ENCODE measurements at regions not wholly inside any gene's neighbourhood (a gene's known extent, or its start where the extent isn't known, plus 50 kb on each side); places are given as distances from the start of the nearest gene placed in this dataset.
"Not testable (repeated sequence)": the region's sequence is repeated elsewhere in the genome, so short reads cannot be mapped to it uniquely, and the experiment has no call there.

DNA sequence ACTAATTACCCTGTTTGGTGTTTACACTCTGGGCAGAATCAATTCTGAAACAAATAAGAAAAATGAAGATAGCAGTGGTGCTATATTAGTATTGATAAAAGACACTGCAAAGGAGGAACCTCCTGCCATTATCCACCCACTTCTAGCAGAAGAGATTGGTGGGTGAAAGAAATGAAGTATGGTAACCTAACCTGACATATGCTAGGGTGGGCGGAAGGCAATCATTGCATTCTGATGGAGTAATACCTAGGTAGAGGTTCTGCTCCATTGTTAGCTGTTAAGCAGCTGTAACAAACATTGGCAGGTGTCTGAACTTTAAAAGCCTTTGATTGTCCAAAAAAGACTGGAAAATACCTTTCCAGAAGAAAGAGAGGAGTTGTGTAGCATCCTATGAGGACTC lies 95.9 kb downstream of the OTUD1 start:
- H3K27me3 Mint-ChIP-seq (ENCODE audit: insufficient read depth): peaks cover 5% of the 10 kb centered on the region; the same call in 1 of the 2 replicates
- H3K9me3 Mint-ChIP-seq: no peaks in the 10 kb centered on the region
- no peaks in the 10 kb centered on the region for H3K4me1 Mint-ChIP-seq (ENCODE audit: low read depth)
- no peaks in the 10 kb centered on the region for H3K36me3 Mint-ChIP-seq (ENCODE audit: low read depth)
- no peak overlapping the region for H3K27ac Mint-ChIP-seq
- TF ChIP-seq, protein P1, sequence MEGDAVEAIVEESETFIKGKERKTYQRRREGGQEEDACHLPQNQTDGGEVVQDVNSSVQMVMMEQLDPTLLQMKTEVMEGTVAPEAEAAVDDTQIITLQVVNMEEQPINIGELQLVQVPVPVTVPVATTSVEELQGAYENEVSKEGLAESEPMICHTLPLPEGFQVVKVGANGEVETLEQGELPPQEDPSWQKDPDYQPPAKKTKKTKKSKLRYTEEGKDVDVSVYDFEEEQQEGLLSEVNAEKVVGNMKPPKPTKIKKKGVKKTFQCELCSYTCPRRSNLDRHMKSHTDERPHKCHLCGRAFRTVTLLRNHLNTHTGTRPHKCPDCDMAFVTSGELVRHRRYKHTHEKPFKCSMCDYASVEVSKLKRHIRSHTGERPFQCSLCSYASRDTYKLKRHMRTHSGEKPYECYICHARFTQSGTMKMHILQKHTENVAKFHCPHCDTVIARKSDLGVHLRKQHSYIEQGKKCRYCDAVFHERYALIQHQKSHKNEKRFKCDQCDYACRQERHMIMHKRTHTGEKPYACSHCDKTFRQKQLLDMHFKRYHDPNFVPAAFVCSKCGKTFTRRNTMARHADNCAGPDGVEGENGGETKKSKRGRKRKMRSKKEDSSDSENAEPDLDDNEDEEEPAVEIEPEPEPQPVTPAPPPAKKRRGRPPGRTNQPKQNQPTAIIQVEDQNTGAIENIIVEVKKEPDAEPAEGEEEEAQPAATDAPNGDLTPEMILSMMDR (IDR thresholded peaks at IDR 0.05): no peak
- no peak for DNase-seq
- H3K4me3 Mint-ChIP-seq: no peak overlapping the region

DNA sequence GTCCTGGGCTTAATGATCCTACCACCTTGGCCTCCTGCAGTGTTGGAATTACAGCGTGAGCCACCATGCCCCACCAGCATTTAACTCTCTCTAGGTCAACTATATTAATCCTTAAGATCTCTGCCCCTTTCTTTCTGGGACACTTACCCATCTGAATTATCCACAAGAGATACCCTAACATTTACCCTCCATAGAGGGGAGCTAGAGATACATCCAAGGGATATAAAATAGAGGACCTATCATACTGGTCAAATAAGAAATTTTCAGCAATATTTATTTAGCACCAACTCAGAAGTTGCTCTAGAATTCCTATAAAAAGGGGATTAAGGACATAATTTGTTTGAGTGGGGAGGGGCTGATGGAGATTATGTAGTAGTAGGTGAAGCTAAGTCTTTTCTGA lies 96.5 kb downstream of the OTUD1 start:
- no peaks in the 10 kb centered on the region for H3K36me3 Mint-ChIP-seq (ENCODE audit: low read depth)
- no peak overlapping the region for H3K4me3 Mint-ChIP-seq
- H3K9me3 Mint-ChIP-seq: no peaks in the 10 kb centered on the region
- no peaks in the 10 kb centered on the region for H3K4me1 Mint-ChIP-seq (ENCODE audit: low read depth)
- H3K27ac Mint-ChIP-seq: no peak overlapping the region
- DNase-seq: no peak
- H3K27me3 Mint-ChIP-seq (ENCODE audit: insufficient read depth): peaks cover 5% of the 10 kb centered on the region; the same call in 1 of the 2 replicates
- TF ChIP-seq, protein P1 (IDR thresholded peaks at IDR 0.05): no peak; the same call in 1 of the 2 replicates

DNA sequence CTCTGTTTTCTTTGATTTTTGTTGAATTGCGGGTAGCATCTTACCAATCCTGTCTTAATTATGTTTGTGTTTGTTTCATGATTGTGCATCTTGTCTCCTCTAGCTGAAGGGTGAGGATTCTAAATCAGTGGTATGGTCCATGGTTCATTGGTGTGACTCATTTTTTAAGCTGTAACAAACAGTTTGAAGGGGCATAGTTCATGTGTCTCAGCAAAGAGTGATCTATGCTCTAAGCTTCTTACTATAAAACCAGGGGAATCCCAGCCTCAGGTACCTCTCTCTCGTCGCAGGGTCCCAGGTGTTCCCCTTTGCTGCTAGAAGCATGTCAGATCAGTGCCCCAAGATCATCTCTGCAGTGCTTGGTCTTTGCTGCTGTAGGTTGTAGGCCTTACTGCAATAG lies 100.1 kb downstream of the OTUD1 start:
- no peak for DNase-seq
- TF ChIP-seq, protein P1 (IDR thresholded peaks at IDR 0.05): no peak
- H3K27me3 Mint-ChIP-seq (ENCODE audit: insufficient read depth): peaks cover 3% of the 10 kb centered on the region; the same call in 1 of the 2 replicates
- H3K9me3 Mint-ChIP-seq: no peaks in the 10 kb centered on the region
- no peak overlapping the region for H3K4me3 Mint-ChIP-seq
- H3K27ac Mint-ChIP-seq: no peak overlapping the region
- no peaks in the 10 kb centered on the region for H3K36me3 Mint-ChIP-seq (ENCODE audit: low read depth)
- H3K4me1 Mint-ChIP-seq (ENCODE audit: low read depth): no peaks in the 10 kb centered on the region

DNA sequence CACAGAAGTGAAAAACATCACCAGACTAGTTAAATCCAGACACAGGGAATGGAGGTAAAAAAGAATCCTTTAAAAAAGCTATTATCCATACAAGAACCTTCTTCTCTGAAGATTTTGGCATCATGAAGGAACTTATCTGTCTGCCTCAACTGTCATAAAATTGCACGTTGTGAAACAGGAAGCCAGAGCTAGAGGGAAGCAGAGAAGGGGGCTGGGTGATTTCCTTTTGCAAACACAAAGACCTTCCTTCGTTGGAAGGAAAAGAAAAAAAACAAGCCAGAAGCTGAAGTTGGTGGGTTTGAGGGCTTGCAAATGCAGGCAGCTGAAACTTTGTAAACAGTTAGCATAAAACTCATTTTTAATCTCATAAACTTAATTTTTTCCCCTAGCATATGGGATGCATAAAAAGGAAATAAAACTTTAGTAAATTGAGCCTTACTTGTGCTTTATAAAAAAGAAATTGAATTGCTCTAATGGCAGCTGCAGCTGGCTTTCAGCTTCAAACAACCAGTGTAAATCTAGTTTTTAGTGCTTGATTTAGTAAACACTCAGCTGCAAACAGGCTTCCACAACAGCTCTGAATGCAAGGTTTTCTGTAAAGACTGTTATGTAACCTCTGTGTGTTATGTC lies 101.6 kb downstream of the OTUD1 start:
- H3K9me3 Mint-ChIP-seq: no peaks in the 10 kb centered on the region
- no peak overlapping the region for H3K27ac Mint-ChIP-seq
- TF ChIP-seq, protein P1 (IDR thresholded peaks at IDR 0.05): no peak
- H3K27me3 Mint-ChIP-seq (ENCODE audit: insufficient read depth): peaks cover 3% of the 10 kb centered on the region; the same call in 1 of the 2 replicates
- DNase-seq: no peak
- H3K4me3 Mint-ChIP-seq: no peak overlapping the region
- H3K4me1 Mint-ChIP-seq (ENCODE audit: low read depth): no peaks in the 10 kb centered on the region
- no peaks in the 10 kb centered on the region for H3K36me3 Mint-ChIP-seq (ENCODE audit: low read depth)

DNA sequence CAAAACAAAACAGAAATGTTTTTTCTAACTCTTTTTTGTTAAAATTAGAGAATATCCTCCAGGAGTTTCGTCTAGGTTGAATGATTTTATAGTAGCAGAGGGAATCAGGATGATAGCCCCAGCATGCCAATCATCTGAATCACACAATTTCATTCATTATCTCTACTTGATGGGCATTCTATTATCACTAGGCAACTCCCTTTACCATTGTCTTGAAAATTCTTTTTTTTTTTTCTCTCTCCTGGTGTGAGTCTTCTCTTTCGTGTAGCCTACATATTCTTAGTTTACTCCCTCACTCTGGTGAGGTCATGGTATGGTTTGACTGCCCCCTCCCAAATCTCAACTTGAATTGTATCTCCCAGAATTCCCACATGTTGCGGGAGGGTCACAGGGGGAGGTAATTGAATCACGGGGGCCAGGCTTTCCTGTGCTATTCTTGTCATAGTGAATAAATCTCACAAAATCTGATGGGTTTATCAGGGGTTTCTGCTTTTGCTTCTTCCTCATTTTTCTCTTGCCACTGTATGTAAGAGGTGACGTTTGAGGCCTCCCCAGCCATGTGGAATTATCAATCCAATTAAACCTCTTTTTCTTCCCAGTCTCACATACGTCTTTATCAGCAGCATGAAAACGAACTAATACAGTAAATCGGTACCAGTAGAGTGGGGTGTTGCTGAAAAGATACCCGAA lies 105.0 kb downstream of the OTUD1 start:
- Mint-ChIP-seq H3K27me3 (ENCODE audit: insufficient read depth) (peaks cover 3% of the 10 kb centered on the region; the same call in 1 of the 2 replicates), H3K4me3 (no peak overlapping the region), H3K27ac (no peak overlapping the region), H3K36me3 (ENCODE audit: low read depth) (no peaks in the 10 kb centered on the region), H3K4me1 (ENCODE audit: low read depth) (no peaks in the 10 kb centered on the region), H3K9me3 (no peaks in the 10 kb centered on the region)
- no peak for DNase-seq
- TF ChIP-seq, protein P1 (IDR thresholded peaks at IDR 0.05): no peak

DNA sequence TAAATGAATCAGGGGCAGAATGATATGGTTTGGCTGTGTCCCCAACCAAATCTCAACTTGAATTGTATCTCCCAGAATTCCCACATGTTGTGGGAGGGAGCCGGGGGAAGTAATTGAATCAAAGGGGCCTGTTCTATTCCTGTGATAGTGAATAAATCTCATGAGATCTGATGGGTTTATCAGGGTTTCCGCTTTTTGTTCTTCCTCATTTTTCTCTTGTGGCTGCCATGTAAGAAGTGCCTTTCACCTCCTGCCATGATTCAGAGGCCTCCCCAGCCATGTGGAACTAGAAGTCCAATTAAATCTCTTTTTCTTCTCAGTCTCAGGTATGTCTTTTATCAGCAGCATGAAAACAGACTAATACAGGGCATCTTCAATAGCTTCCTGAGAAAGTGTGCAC lies 107.0 kb downstream of the OTUD1 start:
- H3K4me3 Mint-ChIP-seq; H3K4me1 Mint-ChIP-seq (ENCODE audit: low read depth); H3K9me3 Mint-ChIP-seq; DNase-seq; H3K27ac Mint-ChIP-seq; H3K27me3 Mint-ChIP-seq (ENCODE audit: insufficient read depth); H3K36me3 Mint-ChIP-seq (ENCODE audit: low read depth): not testable (repeated sequence)
